B cell (primary cell): ENCODE measurements at regions not wholly inside any gene's neighbourhood (a gene's known extent, or its start where the extent isn't known, plus 50 kb on each side); places are given as distances from the start of the nearest gene placed in this dataset.

Experiments used
- ATAC-seq: fragments of 200-7000 bp; cut with Tn5 transposase; one replicate; pipeline ENCODE4 v1.10.0; 2021; ENCODE audit warnings: low read depth, mild to moderate bottlenecking, moderate number of reproducible peaks, moderate library complexity
- CTCF ChIA-PET: fragments of 350-600 bp; sonication (Branson Sonifier 250); formaldehyde crosslinking; loops from one replicate; lab custom pipeline; 2021; ENCODE audit warnings: antibody characterized with exemption, inconsistent platforms; lab: Charles Lee
- POLR2A ChIA-PET: fragments of 350-600 bp; sonication (Branson Sonifier 250); formaldehyde crosslinking; loops from one replicate; lab custom pipeline; 2021; ENCODE audit warnings: antibody characterized with exemption; lab: Charles Lee
- DNase-seq: peaks from one replicate; pipeline ENCODE4 v3.0.0; 2013
- H2AFZ ChIP-seq: 2 replicates; pipeline ENCODE4 v1.6.1; 2012; ENCODE audit warnings: mild to moderate bottlenecking, low read depth, low read length; ENCODE audit not compliant: insufficient read depth, poor library complexity, severe bottlenecking
- H3K27ac ChIP-seq, 2 donors: 1 replicate in 1 of 2; 2 replicates in 1 of 2; pipeline ENCODE4 v1.5.1; 2012 to 2013; ENCODE audit warnings: low read length in 2 of 2, mild to moderate bottlenecking in 2 of 2, moderate library complexity in 1 of 2
- H3K27me3 ChIP-seq, 4 experiments: fragments of 200-600 bp in 1 of 4; sonication (generic) in 1 of 4; replicated peaks in 1 of 4; 1 replicate in 2 of 4; 2 replicates in 2 of 4; pipeline versions ENCODE4 v1.6.1 to v1.7.0; 2013 to 2016; ENCODE audit warnings: low read length in 3 of 4, mild to moderate bottlenecking in 2 of 4, mixed read lengths in 1 of 4, moderate library complexity in 1 of 4; ENCODE audit not compliant: insufficient read depth in 4 of 4, control insufficient read depth in 3 of 4; ENCODE audit errors: control extremely low read depth in 1 of 4
- H3K36me3 ChIP-seq, 2 experiments: replicated peaks in 1 of 2; 1 replicate in 1 of 2; 2 replicates in 1 of 2; pipeline versions ENCODE4 v1.6.1 to v1.7.1; 2013; ENCODE audit warnings: low read length in 1 of 2; ENCODE audit not compliant: insufficient read depth in 2 of 2, control insufficient read depth in 1 of 2; ENCODE audit errors: control extremely low read depth in 1 of 2, extremely low read depth in 1 of 2
- H3K4me1 ChIP-seq, 2 donors: fragments of 200-600 bp in 1 of 2; sonication (generic) in 1 of 2; 1 replicate in 1 of 2; 2 replicates in 1 of 2; pipeline versions ENCODE4 v1.5.1 to v1.6.1; 2013 to 2017; ENCODE audit warnings: low read length in 2 of 2; ENCODE audit not compliant: control insufficient read depth in 2 of 2, insufficient read depth in 2 of 2
- H3K4me2 ChIP-seq: replicated peaks from 2 replicates; pipeline ENCODE3; 2012; ENCODE audit warnings: mild to moderate bottlenecking, low read depth, low read length; ENCODE audit not compliant: poor library complexity, severe bottlenecking
- H3K4me3 ChIP-seq, 5 experiments: fragments of 200-600 bp in 1 of 5; sonication (generic) in 1 of 5; 1 replicate in 3 of 5; 2 replicates in 2 of 5; pipeline versions ENCODE4 v1.5.1 to v1.7.0; 2011 to 2016; ENCODE audit warnings: low read length in 4 of 5, mild to moderate bottlenecking in 4 of 5, low read depth in 2 of 5, control low read depth in 1 of 5, moderate library complexity in 1 of 5; ENCODE audit not compliant: insufficient read depth in 1 of 5; ENCODE audit errors: control extremely low read depth in 1 of 5, extremely low read depth in 1 of 5
- H3K79me2 ChIP-seq: fragments of 200-600 bp; sonication (generic); one replicate; pipeline ENCODE4 v1.6.0; 2016; ENCODE audit warnings: low read length; ENCODE audit not compliant: control insufficient read depth, insufficient read depth
- H3K9ac ChIP-seq: fragments of 200-600 bp; sonication (generic); 2 replicates; pipeline ENCODE4 v1.6.1; 2017; ENCODE audit warnings: mild to moderate bottlenecking, low read length, moderate library complexity
- H3K9me3 ChIP-seq, 3 donors: one replicate each; pipeline versions ENCODE4 v1.6.1 to v1.7.1; 2013; ENCODE audit warnings: low read length in 2 of 3; ENCODE audit not compliant: control insufficient read depth in 2 of 3, insufficient read depth in 1 of 3; ENCODE audit errors: control extremely low read depth in 1 of 3
- H4K20me1 ChIP-seq: 2 replicates; pipeline ENCODE4 v1.6.0; 2012; ENCODE audit warnings: mild to moderate bottlenecking, low read length; ENCODE audit not compliant: insufficient read depth, control insufficient read depth, poor library complexity, severe bottlenecking
- H3K27ac Mint-ChIP-seq: one replicate; pipeline ENCODE4 v1.8.0; 2021; ENCODE audit warnings: mixed read lengths
- H3K27me3 Mint-ChIP-seq: one replicate; pipeline ENCODE4 v1.8.0; 2021; ENCODE audit warnings: mixed read lengths
- H3K4me1 Mint-ChIP-seq: one replicate; pipeline ENCODE4 v1.8.0; 2021; ENCODE audit warnings: mixed read lengths
- H3K4me3 Mint-ChIP-seq: one replicate; pipeline ENCODE4 v1.8.0; 2021; ENCODE audit warnings: mixed read lengths
- H3K9me3 Mint-ChIP-seq: one replicate; pipeline ENCODE4 v1.8.0; 2022; ENCODE audit warnings: mixed read lengths; ENCODE audit not compliant: insufficient read depth
- EZH2 ChIP-seq: IDR thresholded peaks from 2 replicates; pipeline ENCODE4 v1.6.1; 2012; ENCODE audit warnings: borderline replicate concordance, low read depth, mild to moderate bottlenecking, moderate library complexity, low read length; ENCODE audit not compliant: insufficient read depth, poor library complexity, severe bottlenecking
- WGBS: methylation state at CpG from one replicate; pipeline ENCODE4 v1.1.5; 2013; ENCODE audit warnings: missing lambda C conversion rate; ENCODE audit not compliant: insufficient coverage; 5-methylcytosine and 5-hydroxymethylcytosine counted together
- intact Hi-C: fragments of 100-400 bp; cut with micrococcal nuclease; formaldehyde crosslinking; loops from one replicate; pipeline ENCODE4 v1.10.0; 2022
- TF ChIP-seq, protein P1 (sequence below): fragments of 200-600 bp; IDR thresholded peaks from one replicate; pipeline ENCODE4 v1.8.0; 2022; ENCODE audit warnings: antibody characterized with exemption, mild to moderate bottlenecking

DNA sequence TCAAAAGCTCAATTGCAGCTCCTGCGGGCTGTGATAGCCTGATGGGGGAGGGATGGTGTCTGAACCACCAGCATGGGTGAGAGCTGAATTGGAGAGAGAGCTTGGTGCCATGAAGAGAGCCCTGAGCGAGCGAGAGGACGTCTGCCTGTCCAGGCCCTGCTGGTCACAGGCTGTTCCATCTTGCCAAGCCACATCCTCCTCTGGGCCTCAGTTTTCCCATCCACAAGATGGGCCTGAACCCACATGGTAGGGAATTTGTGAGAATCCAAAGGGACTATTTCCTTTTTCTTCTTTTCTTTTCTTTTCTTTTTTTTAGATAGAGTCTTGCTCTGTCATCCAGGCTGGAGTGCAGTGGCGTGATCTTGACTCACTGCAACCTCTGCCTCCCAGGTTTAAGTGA lies 276.4 kb downstream of the VRK1 start:
- H3K79me2 ChIP-seq, result no peaks in the 10 kb centered on the region
- DNase-seq (no peak), ATAC-seq (no peak)
- no peak overlapping the region for H3K4me2 ChIP-seq
- no peaks in the 10 kb centered on the region for H4K20me1 ChIP-seq
- POLR2A ChIA-PET, result no interaction called here
- H3K9me3 Mint-ChIP-seq, result peaks cover 3% of the 10 kb centered on the region
- H3K9ac ChIP-seq, result no peak overlapping the region
- TF ChIP-seq, protein P1, sequence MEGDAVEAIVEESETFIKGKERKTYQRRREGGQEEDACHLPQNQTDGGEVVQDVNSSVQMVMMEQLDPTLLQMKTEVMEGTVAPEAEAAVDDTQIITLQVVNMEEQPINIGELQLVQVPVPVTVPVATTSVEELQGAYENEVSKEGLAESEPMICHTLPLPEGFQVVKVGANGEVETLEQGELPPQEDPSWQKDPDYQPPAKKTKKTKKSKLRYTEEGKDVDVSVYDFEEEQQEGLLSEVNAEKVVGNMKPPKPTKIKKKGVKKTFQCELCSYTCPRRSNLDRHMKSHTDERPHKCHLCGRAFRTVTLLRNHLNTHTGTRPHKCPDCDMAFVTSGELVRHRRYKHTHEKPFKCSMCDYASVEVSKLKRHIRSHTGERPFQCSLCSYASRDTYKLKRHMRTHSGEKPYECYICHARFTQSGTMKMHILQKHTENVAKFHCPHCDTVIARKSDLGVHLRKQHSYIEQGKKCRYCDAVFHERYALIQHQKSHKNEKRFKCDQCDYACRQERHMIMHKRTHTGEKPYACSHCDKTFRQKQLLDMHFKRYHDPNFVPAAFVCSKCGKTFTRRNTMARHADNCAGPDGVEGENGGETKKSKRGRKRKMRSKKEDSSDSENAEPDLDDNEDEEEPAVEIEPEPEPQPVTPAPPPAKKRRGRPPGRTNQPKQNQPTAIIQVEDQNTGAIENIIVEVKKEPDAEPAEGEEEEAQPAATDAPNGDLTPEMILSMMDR, result no peak
- no peak for TF ChIP-seq EZH2
- H3K27ac ChIP-seq, result no peak overlapping the region
- H3K4me3 ChIP-seq, result no peak overlapping the region
- CTCF ChIA-PET, result no interaction called here
- H3K9me3 ChIP-seq, result peaks cover 0 to 7% (median 0%) of the 10 kb centered on the region in 3 donors
- H3K27ac Mint-ChIP-seq, result no peak overlapping the region
- H3K36me3 ChIP-seq, result no peaks in the 10 kb centered on the region
- intact Hi-C loops, result no loop called here
- peaks cover 18% of the 10 kb centered on the region for H3K27me3 Mint-ChIP-seq
- H3K4me1 ChIP-seq, result no peaks in the 10 kb centered on the region
- peaks cover 9% of the 10 kb centered on the region for H3K4me1 Mint-ChIP-seq
- 83% methylated on average over 4 of the region's 5 CpGs for WGBS
- no peak overlapping the region for H2AFZ ChIP-seq
- peaks cover 0 to 12% (median 0%) of the 10 kb centered on the region in 4 experiments for H3K27me3 ChIP-seq
- no peak overlapping the region for H3K4me3 Mint-ChIP-seq

DNA sequence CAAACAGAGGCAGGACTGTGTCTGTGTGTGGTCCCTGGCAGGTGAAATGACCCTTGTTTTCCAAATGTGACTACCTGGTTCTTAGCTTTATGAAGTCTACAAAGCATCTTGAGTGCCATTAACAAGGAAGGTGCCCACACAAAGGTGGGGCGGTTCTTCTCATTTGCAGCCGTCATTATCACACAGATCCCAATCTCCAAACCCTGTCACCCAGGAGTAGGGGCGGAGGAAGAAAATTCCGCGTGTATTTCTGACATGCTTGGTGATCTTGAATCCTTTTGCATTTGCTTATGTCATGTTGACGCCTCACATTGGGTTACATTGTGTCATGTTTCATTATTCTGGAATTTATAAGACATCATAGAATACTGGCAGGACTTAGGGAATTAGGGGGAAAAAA lies 277.3 kb downstream of the VRK1 start:
- Histone ChIP-seq H3K4me1 (no peaks in the 10 kb centered on the region), H4K20me1 (no peaks in the 10 kb centered on the region), H3K4me3 (no peak overlapping the region), H3K9me3 (peaks cover 0 to 7% (median 0%) of the 10 kb centered on the region in 3 donors), H2AFZ (no peak overlapping the region), H3K27me3 (peaks cover 0 to 7% (median 0%) of the 10 kb centered on the region in 4 experiments), H3K4me2 (no peak overlapping the region), H3K79me2 (no peaks in the 10 kb centered on the region), H3K27ac (no peak overlapping the region), H3K36me3 (no peaks in the 10 kb centered on the region), H3K9ac (no peak overlapping the region)
- no peak for TF ChIP-seq EZH2
- TF ChIP-seq, protein P1, result no peak
- WGBS, result 100% methylated on average over 1 of the region's 6 CpGs
- ATAC-seq (no peak), DNase-seq (no peak)
- Mint-ChIP-seq H3K27ac (no peak overlapping the region), H3K4me3 (no peak overlapping the region), H3K27me3 (peaks cover 18% of the 10 kb centered on the region), H3K4me1 (peaks cover 9% of the 10 kb centered on the region), H3K9me3 (peaks cover 3% of the 10 kb centered on the region)
- POLR2A ChIA-PET, result no interaction called here
- intact Hi-C loops, result no loop called here
- CTCF ChIA-PET, result no interaction called here
